Right lobe of liver (tissue), 6 donors: ENCODE measurements at regions not wholly inside any gene's neighbourhood (a gene's known extent, or its start where the extent isn't known, plus 50 kb on each side); places are given as distances from the start of the nearest gene placed in this dataset.

ENCODE experiments used
- ATAC-seq, 4 donors: fragments of 200-7000 bp; cut with Tn5 transposase; one replicate each; pipeline ENCODE4 v1.9.1; 2020; ENCODE audit warnings: mild to moderate bottlenecking in 4 of 4, moderate library complexity in 4 of 4
- DNase-seq, 3 donors: peaks; one replicate each; pipeline ENCODE4 v3.0.0-alpha.2; 2020
- H3K27ac ChIP-seq, 3 donors: fragments of 200-600 bp; one replicate each; pipeline ENCODE4 v1.8.0; 2022
- H3K27me3 ChIP-seq, 2 donors: fragments of 200-600 bp; one replicate each; pipeline ENCODE4 v1.8.0; 2022
- H3K36me3 ChIP-seq, 4 donors: fragments of 200-600 bp; sonication (generic) in 1 of 4; one replicate each; pipeline versions ENCODE4 v1.5.1 to v1.8.0; 2017 to 2022; ENCODE audit warnings: control low read depth in 1 of 4
- H3K4me1 ChIP-seq, 4 donors: fragments of 200-600 bp; sonication (generic) in 1 of 4; one replicate each; pipeline versions ENCODE4 v1.5.1 to v1.8.0; 2017 to 2022; ENCODE audit warnings: control low read depth in 1 of 4
- H3K4me3 ChIP-seq, 3 donors: fragments of 200-600 bp; one replicate each; pipeline ENCODE4 v1.8.0; 2022
- H3K9me3 ChIP-seq, 4 donors: fragments of 200-600 bp; sonication (generic) in 1 of 4; one replicate each; pipeline versions ENCODE4 v1.5.1 to v1.8.0; 2017 to 2022; ENCODE audit warnings: control low read depth in 1 of 4
- CTCF ChIP-seq, 4 donors: fragments of 200-600 bp in 3 of 4; fragments of 450-650 bp in 1 of 4; IDR thresholded peaks; one replicate each; pipeline versions ENCODE4 v1.5.1 to v1.8.0; 2016 to 2022; ENCODE audit warnings: antibody characterized with exemption in 4 of 4, mild to moderate bottlenecking in 2 of 4
- POLR2A ChIP-seq: fragments of 450-650 bp; IDR thresholded peaks from one replicate; pipeline ENCODE4 v1.6.1; 2017; ENCODE audit warnings: antibody characterized with exemption, mild to moderate bottlenecking
- WGBS: methylation state at CpG from one replicate; pipeline ENCODE4 v1.1.6; 2018; ENCODE audit warnings: low coverage, low lambda C conversion rate; ENCODE audit not compliant: insufficient coverage; ENCODE audit errors: missing lambda C conversion rate; 5-methylcytosine and 5-hydroxymethylcytosine counted together
- intact Hi-C, 2 donors: fragments of 100-400 bp; cut with DNase I; formaldehyde crosslinking; loops; one replicate each; pipeline versions ENCODE4 v1.11.2 to v1.14.1; 2022
- donor health status: DM: no; HTN: yes; CAD: no.
- donor health status: DM: no; HTN: no; CAD: no.
- donor health status: DM: no; HTN: no; CAD: no.
- donor health status: DM: no; HTN: yes; CAD: no.
- donor health status: DM: no; HTN: yes; CAD: no.

DNA sequence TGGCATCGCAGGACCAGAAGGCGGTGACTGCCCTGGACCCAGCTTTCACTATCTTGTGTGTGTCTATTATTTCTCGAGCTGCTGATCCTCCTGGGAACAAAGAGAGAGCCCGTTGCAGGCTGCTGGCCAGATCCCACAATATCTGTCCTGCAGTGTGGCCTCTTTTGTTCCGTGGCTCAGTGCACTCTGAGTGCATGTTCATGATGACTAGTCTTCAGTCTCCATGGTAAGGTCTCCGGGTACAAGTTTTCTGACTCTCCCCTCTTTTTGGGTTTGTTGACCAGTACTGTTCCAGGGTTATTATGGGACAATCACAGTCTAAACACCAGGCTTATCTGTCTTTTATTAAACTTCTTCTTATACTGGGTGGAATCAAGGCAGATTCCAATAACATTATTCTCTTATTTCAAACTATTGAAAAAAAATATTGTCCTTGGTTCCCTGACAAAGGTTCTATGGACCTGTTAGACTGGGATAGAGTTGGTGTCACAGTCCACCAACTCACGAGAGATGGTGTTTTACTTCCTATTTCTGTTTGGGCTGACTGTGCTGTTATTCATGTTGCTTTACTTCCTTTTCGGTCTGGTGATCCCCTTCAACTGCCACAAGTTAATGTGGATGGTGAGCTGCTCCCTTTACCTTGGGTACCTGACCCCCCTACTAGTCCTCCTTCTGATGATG, 192.9 kb upstream of the ALG10B start:
- TF ChIP-seq CTCF (IDR thresholded peaks at IDR 0.05), result no peak
- no peak for TF ChIP-seq POLR2A
- Histone ChIP-seq H3K4me1 (peaks cover 0 to 5% (median 0%) of the 10 kb centered on the region in 4 donors), H3K27me3 (no peaks in the 10 kb centered on the region), H3K4me3 (no peak overlapping the region), H3K9me3 (no peaks in the 10 kb centered on the region), H3K27ac (no peak overlapping the region), H3K36me3 (no peaks in the 10 kb centered on the region)
- intact Hi-C loops, result no loop called here
- no peak for DNase-seq
- 64% methylated on average over 5 of the region's 8 CpGs for WGBS
- peak in 1 of 4 donors; percentile 12 for ATAC-seq

DNA sequence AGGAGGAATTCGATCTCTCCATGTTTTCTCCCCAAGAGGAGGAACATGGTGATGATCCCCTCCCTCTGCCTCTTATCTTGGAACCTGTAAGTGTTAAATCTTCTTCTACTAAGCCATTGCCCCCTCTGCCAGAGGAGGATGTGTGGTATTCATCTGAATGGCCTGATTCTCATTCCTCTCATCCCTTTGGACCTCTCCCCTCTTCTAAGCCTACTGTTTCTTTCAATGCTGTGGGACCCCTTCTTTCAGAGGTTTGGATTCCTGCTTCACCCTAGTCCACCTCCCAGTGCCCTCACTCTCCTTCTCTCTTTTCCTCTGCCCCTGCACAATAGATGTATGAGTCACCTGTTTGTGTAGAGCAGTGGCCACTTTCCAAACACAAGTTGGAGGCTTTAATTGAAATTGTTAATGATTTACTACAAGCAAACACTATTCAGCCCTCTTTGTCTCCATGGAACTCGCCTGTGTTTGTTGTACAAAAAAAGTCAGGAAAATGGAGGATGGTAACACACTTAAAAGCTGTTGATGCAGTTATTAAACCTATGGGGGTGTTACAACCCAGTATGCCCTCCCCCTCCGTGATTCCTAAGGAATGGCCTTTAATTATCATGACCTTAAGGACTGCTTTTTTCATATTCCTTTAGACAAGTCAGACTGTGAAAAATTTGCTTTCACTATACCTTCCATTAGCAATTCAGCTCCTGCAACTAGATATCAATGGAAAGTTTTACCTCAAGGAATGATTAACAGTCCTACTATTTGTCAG, 192.1 kb upstream of the ALG10B start:
- H3K27ac ChIP-seq, result peak overlapping the region in 1 of 3 donors; percentile 6
- intact Hi-C loops, result no loop called here
- no peak overlapping the region for H3K4me3 ChIP-seq

GRCh38 chr12:38132139-38132538, 184.4 kb upstream of the ALG10B start:
- intact Hi-C loops, result no loop called here
- DNase-seq, result no peak
- Histone ChIP-seq H3K27me3 (no peaks in the 10 kb centered on the region), H3K4me3 (no peak overlapping the region), H3K27ac (no peak overlapping the region), H3K9me3 (no peaks in the 10 kb centered on the region), H3K4me1 (no peaks in the 10 kb centered on the region), H3K36me3 (no peaks in the 10 kb centered on the region)
- 65% methylated on average over 2 of the region's 2 CpGs for WGBS
- no peak for TF ChIP-seq CTCF (IDR thresholded peaks at IDR 0.05)
- no peak for TF ChIP-seq POLR2A
- ATAC-seq, result no peak

More for the DNA sequence above, 192.1 kb upstream of the ALG10B start:
- ATAC-seq (peak; percentile 74 to 96 (median 90)), DNase-seq (no peak)
- no peak for TF ChIP-seq CTCF (IDR thresholded peaks at IDR 0.05)
- no peak for TF ChIP-seq POLR2A
- Histone ChIP-seq H3K4me1 (peaks cover 0 to 5% (median 0%) of the 10 kb centered on the region in 4 donors), H3K36me3 (no peaks in the 10 kb centered on the region), H3K9me3 (no peaks in the 10 kb centered on the region), H3K27me3 (no peaks in the 10 kb centered on the region)
- 14% methylated on average over 3 of the region's 3 CpGs for WGBS

DNA sequence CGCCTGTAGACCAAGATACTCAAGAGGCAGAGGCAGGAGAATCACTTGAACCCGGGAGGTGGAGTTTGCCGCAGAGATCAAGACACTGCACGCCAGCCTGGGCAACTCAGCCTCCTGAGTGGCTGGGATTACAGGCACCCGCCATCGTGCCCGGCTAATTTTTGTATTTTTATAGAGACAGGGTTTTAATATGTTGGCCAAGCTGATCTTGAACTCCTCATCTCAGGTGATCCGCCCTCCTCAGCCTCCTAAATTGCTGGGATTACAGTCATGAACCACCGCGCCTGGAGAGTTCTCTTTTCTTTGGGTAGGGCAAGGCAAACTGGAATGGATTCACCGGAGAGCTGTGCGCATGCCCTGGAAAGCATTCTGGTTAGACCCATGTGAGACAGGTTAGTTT, 179.3 kb upstream of the ALG10B start:
- H3K27ac ChIP-seq, result no peak overlapping the region
- H3K9me3 ChIP-seq, result no peaks in the 10 kb centered on the region
- intact Hi-C loops, result no loop called here
- TF ChIP-seq CTCF (IDR thresholded peaks at IDR 0.05), result no peak
- no peaks in the 10 kb centered on the region for H3K36me3 ChIP-seq
- no peak for ATAC-seq
- H3K27me3 ChIP-seq, result no peaks in the 10 kb centered on the region
- whole genome bisulfite sequencing, result 86% methylated on average over 3 of the region's 12 CpGs
- no peak for DNase-seq
- H3K4me1 ChIP-seq, result peaks cover 0 to 4% (median 0%) of the 10 kb centered on the region in 4 donors
- no peak overlapping the region for H3K4me3 ChIP-seq
